ENCODE measurements at regions not wholly inside any gene's neighbourhood (a gene's known extent, or its start where the extent isn't known, plus 50 kb on each side); places are given as distances from the start of the nearest gene placed in this dataset.

- H3K36me3 Mint-ChIP-seq (ENCODE audit: low read depth, unreplicated experiment), result no peaks in the 10 kb centered on the region
- TF ChIP-seq, protein P1, sequence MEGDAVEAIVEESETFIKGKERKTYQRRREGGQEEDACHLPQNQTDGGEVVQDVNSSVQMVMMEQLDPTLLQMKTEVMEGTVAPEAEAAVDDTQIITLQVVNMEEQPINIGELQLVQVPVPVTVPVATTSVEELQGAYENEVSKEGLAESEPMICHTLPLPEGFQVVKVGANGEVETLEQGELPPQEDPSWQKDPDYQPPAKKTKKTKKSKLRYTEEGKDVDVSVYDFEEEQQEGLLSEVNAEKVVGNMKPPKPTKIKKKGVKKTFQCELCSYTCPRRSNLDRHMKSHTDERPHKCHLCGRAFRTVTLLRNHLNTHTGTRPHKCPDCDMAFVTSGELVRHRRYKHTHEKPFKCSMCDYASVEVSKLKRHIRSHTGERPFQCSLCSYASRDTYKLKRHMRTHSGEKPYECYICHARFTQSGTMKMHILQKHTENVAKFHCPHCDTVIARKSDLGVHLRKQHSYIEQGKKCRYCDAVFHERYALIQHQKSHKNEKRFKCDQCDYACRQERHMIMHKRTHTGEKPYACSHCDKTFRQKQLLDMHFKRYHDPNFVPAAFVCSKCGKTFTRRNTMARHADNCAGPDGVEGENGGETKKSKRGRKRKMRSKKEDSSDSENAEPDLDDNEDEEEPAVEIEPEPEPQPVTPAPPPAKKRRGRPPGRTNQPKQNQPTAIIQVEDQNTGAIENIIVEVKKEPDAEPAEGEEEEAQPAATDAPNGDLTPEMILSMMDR (IDR thresholded peaks at IDR 0.05; ENCODE audit: insufficient read depth, low read depth, low read length), result no peak
- TF ChIP-seq EZH2 (IDR thresholded peaks at IDR 0.05; ENCODE audit: insufficient read depth, low read length), result no peak
- H3K4me2 ChIP-seq (ENCODE audit: low read length), result no peak overlapping the region
Observed at GRCh38 chr3:127485396-127486170, 105.0 kb downstream of the TPRA1 start.

DNA sequence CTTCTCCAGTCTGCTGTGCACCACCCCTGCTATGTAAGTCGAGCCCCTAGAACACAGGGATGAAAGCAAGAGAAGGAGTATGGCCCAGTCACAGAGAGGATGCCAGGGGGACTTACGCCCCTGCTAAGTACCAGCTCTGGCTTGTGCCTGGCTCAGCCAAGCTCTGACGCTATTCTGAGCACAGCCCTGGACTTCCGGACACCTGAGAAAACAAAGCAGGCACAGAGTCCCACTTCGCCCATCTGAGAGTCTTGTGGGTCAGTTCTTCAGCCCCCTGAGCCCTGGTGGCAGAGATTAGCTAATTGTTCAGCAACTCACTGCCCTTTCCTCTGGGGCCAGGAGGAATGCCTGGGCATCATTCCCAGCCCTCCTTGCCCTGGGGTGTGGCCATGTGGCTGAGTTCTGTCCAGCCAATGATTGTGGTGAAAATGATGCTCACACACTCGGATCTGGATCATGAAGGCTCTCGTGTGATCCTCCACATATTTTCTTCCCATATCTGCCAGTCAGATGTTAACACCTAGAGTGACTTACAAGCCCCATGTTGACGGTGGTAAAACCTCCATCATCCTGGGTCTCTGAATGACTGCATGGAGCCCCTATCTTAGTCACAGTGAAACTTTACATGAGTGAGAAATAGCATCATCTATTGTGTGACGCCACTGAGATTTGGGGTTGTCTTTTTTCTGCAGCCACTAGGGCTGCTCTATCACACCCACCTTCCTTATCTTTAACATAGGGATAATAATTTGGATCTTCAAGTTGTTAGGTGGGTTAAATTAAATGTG lies 105.7 kb downstream of the TPRA1 start:
- Mint-ChIP-seq H3K4me1 (ENCODE audit: low read depth, unreplicated experiment) (peaks cover 13% of the 10 kb centered on the region), H3K4me3 (ENCODE audit: unreplicated experiment) (no peak overlapping the region)

More at GRCh38 chr3:127485396-127486170, 105.0 kb downstream of the TPRA1 start:
- H3K4me1 Mint-ChIP-seq (ENCODE audit: low read depth, unreplicated experiment), result peaks cover 13% of the 10 kb centered on the region
- no peak overlapping the region for H3K27ac ChIP-seq (ENCODE audit: low read depth, low read length)
- FAIRE-seq, result no peak
- H3K9ac ChIP-seq (ENCODE audit: low read length), result no peak overlapping the region
- no peak overlapping the region for H3K27ac Mint-ChIP-seq (ENCODE audit: unreplicated experiment)
- no peaks in the 10 kb centered on the region for H3K9me3 ChIP-seq (ENCODE audit: insufficient read depth, low read depth, low read length)
- no peaks in the 10 kb centered on the region for H3K36me3 ChIP-seq (ENCODE audit: insufficient read depth, low read length)
- DNase-seq (ENCODE audit: low read depth), result no peak
- peaks cover 4% of the 10 kb centered on the region for H3K9me3 Mint-ChIP-seq (ENCODE audit: unreplicated experiment)
- H3K79me2 ChIP-seq (ENCODE audit: insufficient read depth, low read length), result no peaks in the 10 kb centered on the region
- no peak overlapping the region for H3K4me3 ChIP-seq (ENCODE audit: insufficient read depth, low read depth, low read length)
- no peaks in the 10 kb centered on the region for H4K20me1 ChIP-seq (ENCODE audit: insufficient read depth, low read length)
- H3K4me1 ChIP-seq (ENCODE audit: insufficient read depth, low read length), result no peaks in the 10 kb centered on the region
- H3K27me3 ChIP-seq (ENCODE audit: insufficient read depth, low read length), result peaks cover 6% of the 10 kb centered on the region
- no peak overlapping the region for H2AFZ ChIP-seq (ENCODE audit: low read depth, low read length)
- H3K27me3 Mint-ChIP-seq (ENCODE audit: low read depth, unreplicated experiment), result peaks cover 40% of the 10 kb centered on the region
- no peak overlapping the region for H3K4me3 Mint-ChIP-seq (ENCODE audit: unreplicated experiment)

More for the DNA sequence above, 105.7 kb downstream of the TPRA1 start:
- peak; percentile 8 for DNase-seq (ENCODE audit: low read depth)
- TF ChIP-seq, protein P1 (IDR thresholded peaks at IDR 0.05; ENCODE audit: insufficient read depth, low read depth, low read length), result no peak
- TF ChIP-seq EZH2 (IDR thresholded peaks at IDR 0.05; ENCODE audit: insufficient read depth, low read length), result no peak
- no peaks in the 10 kb centered on the region for H3K4me1 ChIP-seq (ENCODE audit: insufficient read depth, low read length)
- Mint-ChIP-seq H3K27me3 (ENCODE audit: low read depth, unreplicated experiment) (peaks cover 38% of the 10 kb centered on the region), H3K27ac (ENCODE audit: unreplicated experiment) (no peak overlapping the region), H3K36me3 (ENCODE audit: low read depth, unreplicated experiment) (no peaks in the 10 kb centered on the region), H3K9me3 (ENCODE audit: unreplicated experiment) (peaks cover 4% of the 10 kb centered on the region)
- H3K4me2 ChIP-seq (ENCODE audit: low read length), result no peak overlapping the region
- no peaks in the 10 kb centered on the region for H4K20me1 ChIP-seq (ENCODE audit: insufficient read depth, low read length)
- no peak overlapping the region for H3K4me3 ChIP-seq (ENCODE audit: insufficient read depth, low read depth, low read length)
- H2AFZ ChIP-seq (ENCODE audit: low read depth, low read length), result no peak overlapping the region
- H3K27me3 ChIP-seq (ENCODE audit: insufficient read depth, low read length), result peaks cover 3% of the 10 kb centered on the region
- no peaks in the 10 kb centered on the region for H3K9me3 ChIP-seq (ENCODE audit: insufficient read depth, low read depth, low read length)
- H3K79me2 ChIP-seq (ENCODE audit: insufficient read depth, low read length), result no peaks in the 10 kb centered on the region
- H3K9ac ChIP-seq (ENCODE audit: low read length), result no peak overlapping the region
- H3K27ac ChIP-seq (ENCODE audit: low read depth, low read length), result no peak overlapping the region
- no peaks in the 10 kb centered on the region for H3K36me3 ChIP-seq (ENCODE audit: insufficient read depth, low read length)
- FAIRE-seq, result no peak
